H1 (cell line): ENCODE measurements at regions not wholly inside any gene's neighbourhood (a gene's known extent, or its start where the extent isn't known, plus 50 kb on each side); places are given as distances from the start of the nearest gene placed in this dataset.

Source experiments
- CTCF ChIA-PET: fragments of 300-600 bp; sonication (Branson Sonifier 250); formaldehyde crosslinking; loops from one replicate; lab custom pipeline; 2021; ENCODE audit not compliant: partially characterized antibody; lab: Charles Lee
- POLR2A ChIA-PET: fragments of 300-600 bp; sonication (Branson Sonifier 250); formaldehyde crosslinking; loops from one replicate; lab custom pipeline; 2021; ENCODE audit warnings: inconsistent platforms; ENCODE audit not compliant: partially characterized antibody; lab: Charles Lee
- DNase-seq, 2 experiments: peaks; one replicate each; pipeline versions ENCODE4 v3.0.0 to v3.0.0-alpha.2; 2010 to 2022; ENCODE audit warnings: low spot score in 2 of 2, low read depth in 1 of 2, mixed read lengths in 1 of 2
- FAIRE-seq: peaks from 2 replicates; lab custom pipeline; 2011; peaks lifted over from hg19 to GRCh38; lab: Jason Lieb, UNC
- H2AFZ ChIP-seq: 2 replicates; pipeline ENCODE4 v1.8.1; 2012; ENCODE audit warnings: low read length, inconsistent platforms
- H2AK5ac ChIP-seq: 2 replicates; pipeline ENCODE4 v1.6.1; 2013; ENCODE audit warnings: low read depth, low read length
- H2BK120ac ChIP-seq: replicated peaks from 2 replicates; pipeline ENCODE3; 2013; ENCODE audit warnings: low read depth, low read length, inconsistent platforms
- H2BK12ac ChIP-seq: 2 replicates; pipeline ENCODE4 v1.6.1; 2013; ENCODE audit warnings: low read depth, low read length
- H2BK15ac ChIP-seq: 2 replicates; pipeline ENCODE4 v1.6.1; 2013; ENCODE audit warnings: low read length
- H2BK20ac ChIP-seq: 2 replicates; pipeline ENCODE4 v1.6.1; 2013; ENCODE audit warnings: low read length
- H2BK5ac ChIP-seq: 2 replicates; pipeline ENCODE4 v1.6.1; 2013; ENCODE audit warnings: low read depth, low read length
- H3K14ac ChIP-seq: 2 replicates; pipeline ENCODE4 v1.6.1; 2013; ENCODE audit warnings: inconsistent platforms; ENCODE audit not compliant: insufficient read length
- H3K18ac ChIP-seq: 2 replicates; pipeline ENCODE4 v1.6.1; 2013; ENCODE audit warnings: low read length; ENCODE audit errors: extremely low read depth
- H3K23ac ChIP-seq: 2 replicates; pipeline ENCODE4 v1.6.1; 2013; ENCODE audit warnings: inconsistent platforms; ENCODE audit not compliant: insufficient read length
- H3K23me2 ChIP-seq: 2 replicates; pipeline ENCODE4 v1.6.1; 2013; ENCODE audit warnings: low read depth, low read length
- H3K27ac ChIP-seq: 2 replicates; pipeline ENCODE4 v1.6.1; 2011; ENCODE audit warnings: low read depth, low read length, inconsistent platforms
- H3K27me3 ChIP-seq, 4 experiments: replicated peaks in 1 of 4; 1 replicate in 1 of 4; 2 replicates in 3 of 4; pipeline versions ENCODE4 v1.6.1 to v1.8.1; 2011 to 2013; ENCODE audit warnings: low read length in 3 of 4, mild to moderate bottlenecking in 3 of 4, inconsistent platforms in 2 of 4, mixed read lengths in 2 of 4, moderate library complexity in 1 of 4; ENCODE audit not compliant: control insufficient read depth in 3 of 4, insufficient read depth in 3 of 4; ENCODE audit errors: extremely low read depth in 1 of 4
- H3K36me3 ChIP-seq, 4 experiments: 2 replicates each; pipeline versions ENCODE4 v1.6.1 to v1.8.1; 2011 to 2013; ENCODE audit warnings: mild to moderate bottlenecking in 4 of 4, low read length in 3 of 4, moderate library complexity in 2 of 4, control low read depth in 1 of 4, inconsistent platforms in 1 of 4; ENCODE audit not compliant: insufficient read depth in 4 of 4, control insufficient read depth in 2 of 4
- H3K4ac ChIP-seq: replicated peaks from 2 replicates; pipeline ENCODE3; 2013; ENCODE audit warnings: low read length, low read depth, mixed read lengths, inconsistent platforms; ENCODE audit not compliant: insufficient read length
- H3K4me1 ChIP-seq, 4 experiments: replicated peaks in 1 of 4; 1 replicate in 1 of 4; 2 replicates in 3 of 4; pipeline versions ENCODE4 v1.6.1 to v1.8.1; 2011 to 2013; ENCODE audit warnings: low read length in 3 of 4, inconsistent platforms in 2 of 4, mixed read lengths in 1 of 4; ENCODE audit not compliant: insufficient read depth in 4 of 4, control insufficient read depth in 3 of 4
- H3K4me2 ChIP-seq, 2 experiments: 2 replicates each; pipeline versions ENCODE4 v1.6.1 to v1.8.1; 2011 to 2013; ENCODE audit warnings: low read depth in 2 of 2, low read length in 2 of 2, control low read depth in 1 of 2, inconsistent platforms in 1 of 2, mild to moderate bottlenecking in 1 of 2; ENCODE audit not compliant: insufficient read depth in 1 of 2
- H3K4me3 ChIP-seq, 4 experiments: fragments of 200-600, 300-600 bp in 1 of 4; sonication (generic), shearing (Covaris generic), sonication (Bioruptor Twin) in 1 of 4; 2 replicates each; pipeline versions ENCODE4 v1.5.1 to v1.8.1; 2011 to 2016; ENCODE audit warnings: low read length in 4 of 4, low read depth in 3 of 4, control low read depth in 2 of 4, inconsistent platforms in 2 of 4, mild to moderate bottlenecking in 2 of 4, mixed read lengths in 1 of 4, moderate library complexity in 1 of 4; ENCODE audit not compliant: insufficient read depth in 2 of 4; ENCODE audit errors: extremely low read depth in 1 of 4
- H3K56ac ChIP-seq: replicated peaks from 2 replicates; pipeline ENCODE3; 2013; ENCODE audit warnings: low read depth, mild to moderate bottlenecking, mixed read lengths, low read length, inconsistent platforms; ENCODE audit not compliant: insufficient read length
- H3K79me1 ChIP-seq: 2 replicates; pipeline ENCODE4 v1.6.1; 2013; ENCODE audit warnings: low read depth, low read length, control low read depth
- H3K79me2 ChIP-seq, 2 experiments: 2 replicates each; pipeline versions ENCODE4 v1.6.1 to v1.8.1; 2012 to 2013; ENCODE audit warnings: low read length in 2 of 2, mild to moderate bottlenecking in 2 of 2, inconsistent platforms in 1 of 2; ENCODE audit not compliant: insufficient read depth in 2 of 2, control insufficient read depth in 1 of 2
- H3K9ac ChIP-seq, 4 experiments: replicated peaks in 1 of 4; 1 replicate in 1 of 4; 2 replicates in 3 of 4; pipeline versions ENCODE4 v1.6.1 to v1.8.1; 2011 to 2013; ENCODE audit warnings: low read depth in 3 of 4, low read length in 3 of 4, control low read depth in 2 of 4, mild to moderate bottlenecking in 2 of 4, moderate library complexity in 2 of 4, inconsistent platforms in 1 of 4; ENCODE audit errors: extremely low read depth in 1 of 4
- H3K9me3 ChIP-seq, 2 experiments: 2 replicates each; pipeline versions ENCODE4 v1.6.1 to v1.8.1; 2012 to 2013; ENCODE audit warnings: mild to moderate bottlenecking in 2 of 2, moderate library complexity in 2 of 2, control low read depth in 1 of 2, inconsistent platforms in 1 of 2, low read depth in 1 of 2, low read length in 1 of 2, mixed read lengths in 1 of 2; ENCODE audit not compliant: insufficient read depth in 2 of 2
- H4K20me1 ChIP-seq, 2 experiments: replicated peaks in 1 of 2; 2 replicates each; pipeline versions ENCODE3 to v1.8.1; 2011 to 2013; ENCODE audit warnings: inconsistent platforms in 2 of 2, low read length in 2 of 2, mild to moderate bottlenecking in 1 of 2; ENCODE audit not compliant: insufficient read depth in 2 of 2, control insufficient read depth in 1 of 2
- H4K5ac ChIP-seq: 2 replicates; pipeline ENCODE4 v1.6.1; 2013; ENCODE audit warnings: low read length, low read depth, mixed read lengths, inconsistent platforms; ENCODE audit not compliant: insufficient read length
- H4K8ac ChIP-seq: 2 replicates; pipeline ENCODE4 v1.8.0; 2013; ENCODE audit warnings: mild to moderate bottlenecking, moderate library complexity, low read length, inconsistent platforms; ENCODE audit not compliant: insufficient read depth; ENCODE audit errors: extremely low read depth
- H4K91ac ChIP-seq: replicated peaks from 2 replicates; pipeline ENCODE3; 2013; ENCODE audit warnings: low read length, mixed read lengths, inconsistent platforms; ENCODE audit not compliant: insufficient read length
- CBX8 ChIP-seq: fragments of 300-800, 300-1000 bp; sonication (generic); IDR thresholded peaks from 2 replicates; pipeline ENCODE4 v1.7.1; 2016; ENCODE audit warnings: low read depth, low read length, borderline replicate concordance
- JUN ChIP-seq: IDR thresholded peaks from 2 replicates; pipeline ENCODE4 v1.6.1; 2011; ENCODE audit warnings: low read depth, mild to moderate bottlenecking, improper control_type of control experiment, low read length
- SP1 ChIP-seq: IDR thresholded peaks from 2 replicates; pipeline ENCODE4 v1.6.1; 2011; ENCODE audit warnings: low read depth, low read length
- WGBS, 2 experiments: shearing (Covaris generic) in 1 of 2; methylation state at CpG; one replicate each; pipeline versions ENCODE4 v1.1.6 to v1.1.7; 2013 to 2015; ENCODE audit warnings: low lambda C conversion rate in 2 of 2, mixed read lengths in 2 of 2, inconsistent platforms in 1 of 2, low coverage in 1 of 2, missing lambda C conversion rate in 1 of 2; ENCODE audit not compliant: insufficient replicate concordance in 2 of 2, insufficient coverage in 1 of 2, insufficient read length in 1 of 2; ENCODE audit errors: extremely low coverage in 1 of 2, missing lambda C conversion rate in 1 of 2; 5-methylcytosine and 5-hydroxymethylcytosine counted together

DNA sequence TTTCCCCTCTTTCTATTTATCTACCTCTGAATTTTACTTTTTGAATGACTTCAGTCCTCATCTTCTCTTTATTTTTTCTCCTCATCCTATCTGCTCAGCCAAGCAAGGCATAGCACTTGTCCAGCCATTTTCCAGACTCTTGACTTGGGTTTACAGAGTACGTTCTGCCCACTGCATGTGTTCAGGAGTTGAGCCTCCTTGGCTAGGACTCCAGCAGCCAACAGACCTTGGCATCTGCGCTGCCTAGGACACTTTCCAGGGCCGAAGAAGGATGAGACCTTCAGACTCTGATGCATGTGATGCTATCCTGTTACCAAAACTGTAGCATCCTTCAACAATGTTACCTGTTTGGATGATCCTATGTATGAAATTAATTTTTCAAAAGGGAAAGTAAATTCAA is 59.7 kb downstream of the HES1 start:
- CTCF ChIA-PET, result interaction anchor here (1.6 kb wide), 1 partner anchor 118 kb away, joined by 4 read pairs; no protein-coding TSS in a partner anchor
- no peak overlapping the region for H3K56ac ChIP-seq
- TF ChIP-seq JUN (no peak), CBX8 (no peak), SP1 (no peak)

More for the DNA sequence above, 59.7 kb downstream of the HES1 start:
- Histone ChIP-seq H2AFZ (no peak overlapping the region), H3K36me3 (no peaks in the 10 kb centered on the region), H3K14ac (no peak overlapping the region), H3K4ac (no peak overlapping the region), H3K9ac (no peak overlapping the region), H3K27me3 (no peaks in the 10 kb centered on the region), H4K8ac (no peak overlapping the region; the same call in 1 of the 2 replicates), H4K5ac (no peak overlapping the region), H2AK5ac (no peak overlapping the region), H4K20me1 (no peaks in the 10 kb centered on the region), H3K79me2 (no peaks in the 10 kb centered on the region), H2BK20ac (no peak overlapping the region), H3K9me3 (no peaks in the 10 kb centered on the region), H2BK5ac (no peak overlapping the region), H3K18ac (no peak overlapping the region), H3K79me1 (no peaks in the 10 kb centered on the region), H2BK120ac (no peak overlapping the region), H3K4me2 (no peak overlapping the region), H2BK15ac (no peak overlapping the region), H3K27ac (no peak overlapping the region), H3K4me3 (no peak overlapping the region), H2BK12ac (no peak overlapping the region), H4K91ac (no peak overlapping the region), H3K23me2 (no peaks in the 10 kb centered on the region), H3K23ac (no peak overlapping the region), H3K4me1 (no peaks in the 10 kb centered on the region)
- DNase-seq (no peak), FAIRE-seq (no peak)
- POLR2A ChIA-PET, result no interaction called here
- 93% methylated on average over 3 of the region's 3 CpGs; no CpG with 5 or more reads in 1 of the 2 experiments for WGBS, 2 experiments
